GM18520 (cell line): ENCODE measurements at regions not wholly inside any gene's neighbourhood (a gene's known extent, or its start where the extent isn't known, plus 50 kb on each side); places are given as distances from the start of the nearest gene placed in this dataset.

Experiments
- ATAC-seq: cut with Tn5 transposase; IDR thresholded peaks from one replicate; pipeline ENCODE4 v1.9.1; 2021; ENCODE audit not compliant: unreplicated experiment

DNA sequence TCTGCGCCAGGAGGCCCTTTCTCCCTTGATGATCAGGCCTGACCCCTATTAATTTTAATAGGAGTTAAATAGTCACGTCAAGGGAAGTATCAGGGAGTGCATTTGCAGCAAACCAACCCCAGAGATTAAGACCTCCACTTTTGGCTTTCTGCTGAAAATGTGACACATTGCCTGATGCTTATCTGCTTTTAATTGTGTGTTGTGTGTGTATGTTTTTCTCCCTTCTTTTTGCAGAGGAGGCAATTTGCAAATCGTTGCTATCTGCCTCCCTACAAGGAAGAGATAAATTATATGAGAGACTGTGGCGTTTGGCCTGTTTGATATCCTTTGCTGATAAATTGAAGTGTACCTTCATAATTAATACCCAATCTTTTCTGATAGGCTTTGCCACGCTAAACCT is 822.9 kb downstream of the VRK1 start:
- no peak for ATAC-seq

GRCh38 chr14:97624985-97625384 is 827.8 kb downstream of the VRK1 start:
- ATAC-seq, result no peak

GRCh38 chr14:97625477-97625876 is 828.3 kb downstream of the VRK1 start:
- ATAC-seq, result no peak

- no peak for ATAC-seq
Measured at GRCh38 chr14:97626088-97626487, 828.9 kb downstream of the VRK1 start.

DNA sequence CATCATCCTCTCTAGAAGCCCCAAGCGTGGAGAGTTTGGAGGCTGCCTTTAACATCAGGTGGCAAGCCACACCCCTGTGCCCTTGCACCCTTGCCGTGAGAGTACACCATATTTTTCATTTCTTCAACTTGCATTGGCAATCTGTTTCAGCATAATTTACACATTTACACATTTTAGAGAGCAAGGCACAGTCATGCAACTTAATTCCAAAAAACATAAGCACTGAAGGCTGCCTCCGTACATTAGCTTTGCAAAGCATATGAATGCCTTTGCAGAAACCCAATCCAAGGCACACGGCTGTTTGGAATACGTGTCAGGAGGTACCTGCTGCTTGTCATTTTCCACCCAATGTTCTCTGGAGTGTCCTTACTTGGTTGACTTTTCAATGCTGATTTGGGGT is 833.1 kb downstream of the VRK1 start:
- ATAC-seq, result no peak

GRCh38 chr14:97633131-97633738 is 836.1 kb downstream of the VRK1 start:
- ATAC-seq, result no peak

- no peak for ATAC-seq
Measured at GRCh38 chr14:97634751-97635150, 837.6 kb downstream of the VRK1 start.

GRCh38 chr14:97638864-97639263 is 841.7 kb downstream of the VRK1 start:
- no peak for ATAC-seq

DNA sequence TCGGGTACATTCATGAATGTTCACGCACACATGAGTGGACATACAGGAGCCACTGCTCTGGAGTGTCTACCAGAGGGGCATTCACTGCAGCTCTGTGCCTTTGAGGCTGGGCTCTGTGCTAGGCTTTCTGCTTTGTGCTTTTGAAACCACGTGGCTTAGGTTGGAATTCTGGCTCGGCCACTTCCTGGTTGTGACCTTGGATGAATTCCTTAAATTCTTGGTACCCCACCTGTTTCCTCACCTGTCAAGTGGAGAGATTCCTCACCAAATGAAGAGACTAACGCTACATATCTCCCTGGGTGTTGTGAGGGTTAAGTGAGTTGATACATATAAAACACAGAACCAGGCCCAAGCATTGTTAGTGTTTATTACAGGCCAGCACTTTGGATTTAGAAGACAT is 842.8 kb downstream of the VRK1 start:
- ATAC-seq, result no peak

GRCh38 chr14:97641827-97642226 is 844.6 kb downstream of the VRK1 start:
- no peak for ATAC-seq

DNA sequence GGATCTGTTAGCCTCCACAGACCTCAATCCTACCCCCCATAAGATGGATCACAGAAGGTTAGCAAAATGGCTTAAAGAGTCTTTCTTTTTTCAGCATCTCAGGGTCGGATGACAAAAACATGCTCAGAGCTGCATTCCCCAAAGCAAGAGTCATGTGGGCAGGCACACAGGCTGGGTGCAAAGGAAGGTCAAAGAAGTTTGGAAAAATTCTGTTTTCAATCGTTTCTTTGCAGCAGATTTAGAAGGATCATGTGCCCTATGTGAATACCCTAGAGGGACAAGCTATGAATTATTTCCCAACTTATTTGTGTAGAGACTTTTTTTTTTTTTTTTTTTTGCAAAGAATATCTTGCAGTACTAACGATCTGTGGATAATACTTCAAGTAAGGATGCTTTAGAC is 845.4 kb downstream of the VRK1 start:
- no peak for ATAC-seq

DNA sequence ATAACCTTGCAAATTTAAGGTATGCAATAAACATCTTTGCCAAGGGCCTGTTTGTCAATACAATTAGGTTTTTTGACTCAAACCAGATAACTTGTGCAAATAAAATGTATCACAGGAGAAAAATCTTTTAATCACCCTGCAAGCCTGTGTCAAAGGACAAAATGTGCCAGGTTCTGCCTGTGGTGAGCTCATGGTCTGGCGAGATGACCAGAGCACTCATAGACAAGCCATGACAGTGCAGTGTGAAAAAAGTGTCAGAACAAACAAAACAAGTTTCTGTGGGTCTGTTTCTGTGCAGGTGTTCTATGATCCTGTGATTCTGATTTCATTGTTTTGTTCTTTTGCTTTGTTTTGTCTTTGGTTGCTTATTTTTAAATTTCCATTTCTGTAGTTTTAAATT is 847.2 kb downstream of the VRK1 start:
- ATAC-seq, result no peak

DNA sequence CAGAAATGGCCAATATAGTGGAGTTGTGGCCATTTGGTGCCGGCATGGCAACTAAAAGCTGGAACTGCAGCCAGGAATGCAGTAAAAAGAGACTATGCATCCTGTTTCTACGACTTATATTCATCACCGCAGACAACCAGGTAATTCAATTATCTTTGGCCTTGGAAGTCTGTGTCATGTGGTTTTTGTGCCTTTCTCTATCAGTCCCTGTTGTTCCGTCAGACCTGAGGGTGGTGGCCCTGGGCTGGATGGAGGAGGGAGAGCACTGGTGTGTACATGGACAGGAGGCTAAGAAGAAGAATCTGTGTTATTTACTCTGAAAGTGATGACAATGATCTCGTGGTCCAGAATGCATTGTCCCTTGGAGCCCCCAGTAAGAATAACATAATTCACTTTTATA is 852.6 kb downstream of the VRK1 start:
- ATAC-seq, result no peak

GRCh38 chr14:97655169-97655948 is 858.2 kb downstream of the VRK1 start:
- ATAC-seq, result no peak

GRCh38 chr14:97657609-97658008 is 860.4 kb downstream of the VRK1 start:
- ATAC-seq, result no peak

GRCh38 chr14:97687944-97688630 is 890.9 kb downstream of the VRK1 start:
- no peak for ATAC-seq

GRCh38 chr14:97688631-97689336 is 891.6 kb downstream of the VRK1 start:
- ATAC-seq, result no peak

- no peak for ATAC-seq
Measured at GRCh38 chr14:97692084-97692483, 894.9 kb downstream of the VRK1 start.

- no peak for ATAC-seq
Measured at GRCh38 chr14:97695456-97695981, 898.3 kb downstream of the VRK1 start.

DNA sequence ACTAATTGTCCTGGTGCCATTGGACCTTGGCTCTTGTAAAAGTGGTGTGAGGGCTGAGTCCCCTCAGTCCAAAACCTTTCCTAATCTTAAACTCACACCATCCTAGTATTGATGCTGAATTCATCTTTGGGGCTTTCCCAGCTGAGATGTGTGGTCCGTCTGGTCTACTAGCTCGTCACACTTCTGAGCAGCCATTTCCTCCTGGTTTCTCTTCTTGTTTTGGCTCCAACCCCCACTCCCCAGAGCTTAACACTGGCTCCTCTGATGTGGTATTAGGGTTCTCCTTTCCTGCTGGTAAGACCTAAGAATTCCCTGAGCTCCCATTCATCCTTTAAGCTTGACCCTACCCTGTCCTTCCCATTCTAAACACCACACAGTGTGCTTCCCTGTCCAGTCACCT is 900.6 kb downstream of the VRK1 start:
- ATAC-seq, result no peak

DNA sequence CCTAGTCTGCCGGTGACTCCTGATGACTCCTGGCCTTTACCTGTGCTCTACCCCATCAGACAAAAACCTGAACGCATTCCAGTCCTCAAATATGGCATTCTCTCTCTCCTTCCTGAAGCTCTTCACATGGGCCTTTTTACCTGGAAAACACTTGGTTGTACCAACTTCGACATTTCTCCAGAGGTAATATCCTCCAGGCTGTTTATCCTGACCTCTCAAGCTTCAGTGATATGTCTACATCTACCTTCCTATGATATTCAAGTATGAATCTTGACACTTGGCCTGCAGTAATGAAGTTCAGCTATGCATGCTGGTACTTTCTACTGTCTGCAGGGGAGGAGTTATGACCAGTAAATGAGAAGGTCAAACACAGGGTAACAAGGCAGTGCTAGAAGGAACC is 901.8 kb downstream of the VRK1 start:
- ATAC-seq, result no peak
